ENCODE measurements at regions not wholly inside any gene's neighbourhood (a gene's known extent, or its start where the extent isn't known, plus 50 kb on each side); places are given as distances from the start of the nearest gene placed in this dataset.

GRCh38 chr17:63382136-63382535, 64.0 kb downstream of the CYB561 start:
- CTCF ChIA-PET: interaction anchor here (0.7 to 0.9 kb wide), 2 partner anchors 17 to 25 kb away, joined by 3 read pairs; no protein-coding TSS in a partner anchor
- peaks cover 14% of the 10 kb centered on the region for H3K9me3 Mint-ChIP-seq
- no peaks in the 10 kb centered on the region for H3K4me1 Mint-ChIP-seq
- no peaks in the 10 kb centered on the region for H3K27me3 Mint-ChIP-seq (ENCODE audit: low read depth)
- ATAC-seq (no peak), DNase-seq (ENCODE audit: low spot score) (no peak)
- POLR2A ChIA-PET: interaction anchor here (0.6 kb wide), 1 partner anchor 91 kb away, joined by 3 read pairs; no protein-coding TSS in a partner anchor
- H3K27ac Mint-ChIP-seq: no peak overlapping the region
- H3K36me3 Mint-ChIP-seq: peaks cover 10% of the 10 kb centered on the region
- TF ChIP-seq OVOL2 (CRISPR knock-in tag; IDR thresholded peaks at IDR 0.05; ENCODE audit: borderline replicate concordance) (no peak), NFYB (CRISPR knock-in tag; conservative IDR thresholded peaks at IDR 0.05; ENCODE audit: low read depth) (no peak), KAT7 (CRISPR knock-in tag; IDR thresholded peaks at IDR 0.05; ENCODE audit: borderline replicate concordance) (no peak), ZNF263 (CRISPR knock-in tag; IDR thresholded peaks at IDR 0.05; ENCODE audit: low read depth) (no peak), IRF1 (CRISPR knock-in tag; IDR thresholded peaks at IDR 0.05) (no peak), NR3C1 (CRISPR knock-in tag; conservative IDR thresholded peaks at IDR 0.05; ENCODE audit: low read depth) (no peak), MXD4 (CRISPR knock-in tag; IDR thresholded peaks at IDR 0.05; ENCODE audit: borderline replicate concordance) (no peak), TEAD1 (CRISPR knock-in tag; IDR thresholded peaks at IDR 0.05) (no peak)
- H3K4me3 Mint-ChIP-seq: no peak overlapping the region

Data from WTC11 (cell line).